Large intestine (tissue), 3 donors: ENCODE measurements at regions not wholly inside any gene's neighbourhood (a gene's known extent, or its start where the extent isn't known, plus 50 kb on each side); places are given as distances from the start of the nearest gene placed in this dataset.
"Not testable (repeated sequence)": the region's sequence is repeated elsewhere in the genome, so short reads cannot be mapped to it uniquely, and the experiment has no call there.

Experiments
- DNase-seq, 2 donors: peaks; one replicate each; pipeline versions ENCODE4 v3.0.0 to v3.0.0-alpha.2; 2013
- H3K27ac ChIP-seq: one replicate; pipeline ENCODE4 v1.5.1; 2013; ENCODE audit warnings: low read length
- H3K27me3 ChIP-seq: 2 replicates; pipeline ENCODE4 v1.6.1; 2013; ENCODE audit warnings: low read length; ENCODE audit not compliant: control insufficient read depth, insufficient read depth
- H3K36me3 ChIP-seq: 2 replicates; pipeline ENCODE4 v1.6.1; 2013; ENCODE audit warnings: low read length; ENCODE audit not compliant: control insufficient read depth, insufficient read depth
- H3K4me1 ChIP-seq: one replicate; pipeline ENCODE4 v1.6.1; 2013; ENCODE audit warnings: low read length; ENCODE audit not compliant: control insufficient read depth, insufficient read depth
- H3K4me3 ChIP-seq: one replicate; pipeline ENCODE4 v1.5.1; 2013; ENCODE audit warnings: low read length
- H3K9me3 ChIP-seq: one replicate; pipeline ENCODE4 v1.6.1; 2013; ENCODE audit warnings: mild to moderate bottlenecking, low read depth, low read length, moderate library complexity; ENCODE audit not compliant: control insufficient read depth
- WGBS: methylation state at CpG from one replicate; pipeline ENCODE4 v1.1.5; 2013; ENCODE audit warnings: low lambda C conversion rate; ENCODE audit not compliant: insufficient coverage; 5-methylcytosine and 5-hydroxymethylcytosine counted together

GRCh38 chr5:2864515-2865105 lies 113.1 kb upstream of the IRX2 start:
- no peak for DNase-seq
- Histone ChIP-seq H3K27me3 (no peaks in the 10 kb centered on the region), H3K9me3 (peaks cover 13% of the 10 kb centered on the region), H3K4me1 (no peaks in the 10 kb centered on the region), H3K27ac (no peak overlapping the region), H3K4me3 (no peak overlapping the region), H3K36me3 (no peaks in the 10 kb centered on the region)
- no CpG with 5 or more reads among the region's 14 CpGs for WGBS

- Histone ChIP-seq H3K4me1 (no peaks in the 10 kb centered on the region), H3K4me3 (no peak overlapping the region), H3K9me3 (peaks cover 13% of the 10 kb centered on the region), H3K36me3 (no peaks in the 10 kb centered on the region), H3K27ac (no peak overlapping the region), H3K27me3 (no peaks in the 10 kb centered on the region)
- no peak for DNase-seq
- no CpG with 5 or more reads among the region's 16 CpGs for WGBS
Observed at GRCh38 chr5:2863675-2864433, 112.4 kb upstream of the IRX2 start.

GRCh38 chr5:2863133-2863532 lies 111.7 kb upstream of the IRX2 start:
- Histone ChIP-seq H3K27me3 (no peaks in the 10 kb centered on the region), H3K27ac (no peak overlapping the region), H3K36me3 (no peaks in the 10 kb centered on the region), H3K4me3 (no peak overlapping the region), H3K4me1 (no peaks in the 10 kb centered on the region), H3K9me3 (peaks cover 13% of the 10 kb centered on the region)
- DNase-seq, result no peak

GRCh38 chr5:2862176-2862575 lies 110.7 kb upstream of the IRX2 start:
- not testable (repeated sequence) for H3K36me3 ChIP-seq, H3K27me3 ChIP-seq, H3K4me1 ChIP-seq, H3K27ac ChIP-seq, H3K4me3 ChIP-seq, DNase-seq
- no CpG with 5 or more reads among the region's 3 CpGs for WGBS
- H3K9me3 ChIP-seq, result peaks cover 13% of the 10 kb centered on the region

- Histone ChIP-seq H3K36me3 (no peaks in the 10 kb centered on the region), H3K4me3 (no peak overlapping the region)
- WGBS, result no CpG with 5 or more reads among the region's 7 CpGs
Observed at GRCh38 chr5:2861605-2862004, 110.1 kb upstream of the IRX2 start.

GRCh38 chr5:2860101-2860500 lies 108.6 kb upstream of the IRX2 start:
- no CpG with 5 or more reads among the region's 10 CpGs for WGBS
- no peaks in the 10 kb centered on the region for H3K4me1 ChIP-seq
- no peaks in the 10 kb centered on the region for H3K36me3 ChIP-seq
- H3K9me3 ChIP-seq, result peaks cover 8% of the 10 kb centered on the region
- no peaks in the 10 kb centered on the region for H3K27me3 ChIP-seq
- no peak overlapping the region for H3K27ac ChIP-seq
- no peak for DNase-seq
- no peak overlapping the region for H3K4me3 ChIP-seq

More at GRCh38 chr5:2861605-2862004, 110.1 kb upstream of the IRX2 start:
- no peak for DNase-seq
- H3K4me1 ChIP-seq, result no peaks in the 10 kb centered on the region
- H3K27me3 ChIP-seq, result no peaks in the 10 kb centered on the region
- no peak overlapping the region for H3K27ac ChIP-seq
- H3K9me3 ChIP-seq, result peaks cover 11% of the 10 kb centered on the region

GRCh38 chr5:2857837-2858236 lies 106.4 kb upstream of the IRX2 start:
- no peaks in the 10 kb centered on the region for H3K27me3 ChIP-seq
- no peak overlapping the region for H3K4me3 ChIP-seq
- H3K27ac ChIP-seq, result no peak overlapping the region
- no peak for DNase-seq
- H3K9me3 ChIP-seq, result peaks cover 2% of the 10 kb centered on the region
- no peaks in the 10 kb centered on the region for H3K4me1 ChIP-seq
- WGBS, result no CpG with 5 or more reads among the region's 2 CpGs
- H3K36me3 ChIP-seq, result no peaks in the 10 kb centered on the region

GRCh38 chr5:2856206-2856605 lies 104.7 kb upstream of the IRX2 start:
- H3K4me3 ChIP-seq, result no peak overlapping the region
- H3K9me3 ChIP-seq, result no peaks in the 10 kb centered on the region
- no peaks in the 10 kb centered on the region for H3K4me1 ChIP-seq
- DNase-seq, result no peak
- no CpG with 5 or more reads among the region's 13 CpGs for WGBS
- no peaks in the 10 kb centered on the region for H3K36me3 ChIP-seq
- H3K27me3 ChIP-seq, result no peaks in the 10 kb centered on the region
- no peak overlapping the region for H3K27ac ChIP-seq

- Histone ChIP-seq H3K4me3 (no peak overlapping the region), H3K36me3 (no peaks in the 10 kb centered on the region), H3K27me3 (no peaks in the 10 kb centered on the region), H3K9me3 (no peaks in the 10 kb centered on the region), H3K27ac (no peak overlapping the region), H3K4me1 (no peaks in the 10 kb centered on the region)
- no peak for DNase-seq
- WGBS, result no CpG with 5 or more reads among the region's 1 CpG
Observed at GRCh38 chr5:2852446-2852845, 101.0 kb upstream of the IRX2 start.

GRCh38 chr5:2851895-2852294 lies 100.4 kb upstream of the IRX2 start:
- H3K4me3 ChIP-seq, result no peak overlapping the region
- no peaks in the 10 kb centered on the region for H3K9me3 ChIP-seq
- WGBS, result 100% methylated on average over 1 of the region's 5 CpGs
- no peaks in the 10 kb centered on the region for H3K27me3 ChIP-seq
- no peak overlapping the region for H3K27ac ChIP-seq
- H3K4me1 ChIP-seq, result no peaks in the 10 kb centered on the region
- no peaks in the 10 kb centered on the region for H3K36me3 ChIP-seq
- DNase-seq, result no peak

GRCh38 chr5:2849429-2849828 lies 98.0 kb upstream of the IRX2 start:
- no peak overlapping the region for H3K4me3 ChIP-seq
- no CpG with 5 or more reads among the region's 6 CpGs for WGBS
- no peaks in the 10 kb centered on the region for H3K36me3 ChIP-seq
- no peak overlapping the region for H3K27ac ChIP-seq
- H3K4me1 ChIP-seq, result no peaks in the 10 kb centered on the region
- H3K9me3 ChIP-seq, result no peaks in the 10 kb centered on the region
- no peak for DNase-seq
- H3K27me3 ChIP-seq, result no peaks in the 10 kb centered on the region
